Left ventricle myocardium inferior (tissue), 1 donor: ENCODE measurements at regions not wholly inside any gene's neighbourhood (a gene's known extent, or its start where the extent isn't known, plus 50 kb on each side); places are given as distances from the start of the nearest gene placed in this dataset.

Source experiments
- DNase-seq: peaks from one replicate; pipeline ENCODE4 v3.0.0-alpha.2; 2020
- H3K27ac ChIP-seq: fragments of 200-600 bp; replicated peaks from 2 replicates; pipeline ENCODE4 v1.8.0; 2021
- H3K27me3 ChIP-seq: fragments of 200-600 bp; 2 replicates; pipeline ENCODE4 v1.8.0; 2021; ENCODE audit warnings: low read depth
- H3K36me3 ChIP-seq: fragments of 200-600 bp; 2 replicates; pipeline ENCODE4 v1.8.0; 2021
- H3K4me1 ChIP-seq: fragments of 200-600 bp; 2 replicates; pipeline ENCODE4 v1.8.0; 2021
- H3K4me3 ChIP-seq: fragments of 200-600 bp; 2 replicates; pipeline ENCODE4 v1.8.0; 2021; ENCODE audit warnings: mild to moderate bottlenecking, moderate library complexity
- H3K9me3 ChIP-seq: fragments of 200-600 bp; replicated peaks from 2 replicates; pipeline ENCODE4 v1.8.0; 2021
- CTCF ChIP-seq: fragments of 200-600 bp; IDR thresholded peaks from 2 replicates; pipeline ENCODE4 v1.8.0; 2021; ENCODE audit warnings: antibody characterized with exemption, mild to moderate bottlenecking, borderline replicate concordance
- intact Hi-C: fragments of 100-400 bp; cut with micrococcal nuclease; formaldehyde crosslinking; loops from one replicate; pipeline ENCODE4 v1.11.0; 2022
- donor health status: DM: no; HTN: yes; CAD: no; lungs with severe emphysema.

GRCh38 chr2:71781695-71782228 is 328.4 kb downstream of the DYSF start:
- Histone ChIP-seq H3K27ac (no peak overlapping the region), H3K9me3 (no peaks in the 10 kb centered on the region), H3K27me3 (peaks cover 19% of the 10 kb centered on the region), H3K36me3 (no peaks in the 10 kb centered on the region), H3K4me3 (no peak overlapping the region), H3K4me1 (no peaks in the 10 kb centered on the region)
- intact Hi-C loops, result no loop called here
- DNase-seq, result no peak
- no peak for TF ChIP-seq CTCF

- Histone ChIP-seq H3K27ac (no peak overlapping the region), H3K36me3 (no peaks in the 10 kb centered on the region), H3K4me1 (no peaks in the 10 kb centered on the region), H3K4me3 (no peak overlapping the region), H3K9me3 (no peaks in the 10 kb centered on the region), H3K27me3 (peaks cover 19% of the 10 kb centered on the region)
- no peak for TF ChIP-seq CTCF
- no peak for DNase-seq
- intact Hi-C loops, result no loop called here
Observed at GRCh38 chr2:71780162-71780561, 326.8 kb downstream of the DYSF start.

GRCh38 chr2:71779774-71780105 is 326.4 kb downstream of the DYSF start:
- Histone ChIP-seq H3K27ac (no peak overlapping the region), H3K4me1 (no peaks in the 10 kb centered on the region), H3K36me3 (no peaks in the 10 kb centered on the region), H3K27me3 (peaks cover 19% of the 10 kb centered on the region), H3K9me3 (no peaks in the 10 kb centered on the region), H3K4me3 (no peak overlapping the region)
- no peak for DNase-seq
- intact Hi-C loops, result no loop called here
- no peak for TF ChIP-seq CTCF

- H3K9me3 ChIP-seq, result no peaks in the 10 kb centered on the region
- H3K27ac ChIP-seq, result no peak overlapping the region
- intact Hi-C loops, result no loop called here
- no peaks in the 10 kb centered on the region for H3K4me1 ChIP-seq
- TF ChIP-seq CTCF, result no peak
- H3K4me3 ChIP-seq, result no peak overlapping the region
- no peaks in the 10 kb centered on the region for H3K36me3 ChIP-seq
- no peak for DNase-seq
- H3K27me3 ChIP-seq, result peaks cover 19% of the 10 kb centered on the region
Observed at GRCh38 chr2:71778936-71779773, 325.8 kb downstream of the DYSF start.

- no peak for TF ChIP-seq CTCF
- DNase-seq, result no peak
- peaks cover 19% of the 10 kb centered on the region for H3K27me3 ChIP-seq
- H3K4me3 ChIP-seq, result no peak overlapping the region
- no peak overlapping the region for H3K27ac ChIP-seq
- H3K36me3 ChIP-seq, result no peaks in the 10 kb centered on the region
- H3K9me3 ChIP-seq, result no peaks in the 10 kb centered on the region
- intact Hi-C loops, result no loop called here
- no peaks in the 10 kb centered on the region for H3K4me1 ChIP-seq
Observed at GRCh38 chr2:71778514-71778913, 325.2 kb downstream of the DYSF start.
